Stomach (tissue), 8 donors: ENCODE measurements at regions not wholly inside any gene's neighbourhood (a gene's known extent, or its start where the extent isn't known, plus 50 kb on each side); places are given as distances from the start of the nearest gene placed in this dataset.

Source experiments
- DNase-seq, 2 donors: peaks; one replicate each; pipeline versions ENCODE4 v3.0.0 to v3.0.0-alpha.2; 2013 to 2019
- H3K27ac ChIP-seq, 5 donors: fragments of 200-600 bp in 4 of 5; sonication (generic) in 4 of 5; one replicate each; pipeline ENCODE4 v1.5.1; 2013 to 2019; ENCODE audit warnings: mild to moderate bottlenecking in 1 of 5, moderate library complexity in 1 of 5
- H3K27me3 ChIP-seq, 3 donors: fragments of 200-600 bp; sonication (generic); one replicate each; pipeline ENCODE4 v1.5.1; 2017 to 2019; ENCODE audit warnings: mixed run types in 1 of 3
- H3K36me3 ChIP-seq, 4 donors: fragments of 200-600 bp; sonication (generic); 1 replicate in 3 of 4; 2 replicates in 1 of 4; pipeline ENCODE4 v1.5.1; 2016 to 2019
- H3K4me1 ChIP-seq, 4 donors: fragments of 200-600 bp; sonication (generic); one replicate each; pipeline ENCODE4 v1.5.1; 2016 to 2019
- H3K4me3 ChIP-seq, 4 donors: fragments of 200-600 bp; sonication (generic) in 3 of 4; one replicate each; pipeline ENCODE4 v1.5.1; 2016 to 2019; ENCODE audit warnings: mild to moderate bottlenecking in 1 of 4
- H3K9me3 ChIP-seq, 4 donors: fragments of 200-600 bp; sonication (generic); one replicate each; pipeline ENCODE4 v1.5.1; 2016 to 2019
- EP300 ChIP-seq: sonication (generic); formaldehyde crosslinking; IDR thresholded peaks from one replicate; pipeline ENCODE4 v1.6.1; 2017; ENCODE audit warnings: antibody characterized with exemption
- POLR2A ChIP-seq, 4 donors: fragments of 450-650 bp; IDR thresholded peaks; one replicate each; pipeline ENCODE4 v1.6.1; 2016; ENCODE audit warnings: antibody characterized with exemption in 4 of 4, control low read depth in 2 of 4, mild to moderate bottlenecking in 1 of 4, moderate library complexity in 1 of 4
- POLR2AphosphoS5 ChIP-seq, 3 donors: sonication (generic); formaldehyde crosslinking; IDR thresholded peaks; one replicate each; pipeline ENCODE4 v1.6.1; 2016; ENCODE audit warnings: antibody characterized with exemption in 3 of 3
- WGBS, 5 donors: extraction: QIAGEN DNeasy Blood & Tissue Kit in 3 of 5; methylation state at CpG; one replicate each; pipeline versions ENCODE4 v1.1.5 to v1.1.7; 2013 to 2018; 5-methylcytosine and 5-hydroxymethylcytosine counted together
- intact Hi-C: fragments of 100-400 bp; cut with DNase I; formaldehyde crosslinking; loops from one replicate; pipeline ENCODE4 v1.15.1; 2023; ENCODE audit warnings: low total_unique reads
- TF ChIP-seq, protein P1 (sequence below), 7 experiments: fragments of 450-650 bp in 4 of 7; fragments of 200-600 bp in 3 of 7; sonication (generic) in 3 of 7; IDR thresholded peaks; one replicate each; pipeline ENCODE4 v1.5.1; 2016 to 2019; ENCODE audit warnings: antibody characterized with exemption in 7 of 7, control low read depth in 2 of 7, mild to moderate bottlenecking in 1 of 7
- donor health status: healthy with polysubstance abuse.
- donor health status: Bipolar disorder and iron deficiency.
- donor health status: healthy.

DNA sequence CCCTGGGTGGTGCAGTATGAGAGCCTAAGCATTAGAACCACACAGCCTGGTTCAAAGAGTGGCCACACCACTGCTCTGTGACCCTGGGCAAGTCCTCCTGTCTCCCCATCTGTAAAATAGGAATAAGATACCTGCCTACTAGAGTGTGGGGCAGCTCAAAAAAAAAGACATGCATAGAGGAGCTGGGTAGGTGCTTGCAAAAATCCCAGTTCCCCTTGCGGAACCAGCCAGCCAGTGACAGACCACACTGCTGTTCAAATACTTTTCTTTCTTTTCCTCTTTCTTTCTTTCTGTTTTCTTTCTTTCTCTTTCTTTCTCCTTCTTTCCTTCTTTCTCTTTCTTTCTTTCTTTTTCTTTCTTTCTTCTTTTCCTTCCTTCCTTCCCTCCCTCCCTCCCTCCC, 63.0 kb upstream of the TRIM2 start:
- Histone ChIP-seq H3K9me3 (no peaks in the 10 kb centered on the region), H3K27me3 (peaks cover 0 to 4% (median 0%) of the 10 kb centered on the region in 3 donors), H3K27ac (no peak overlapping the region), H3K4me3 (no peak overlapping the region), H3K4me1 (peaks cover 6 to 47% (median 29%) of the 10 kb centered on the region in 4 donors), H3K36me3 (no peaks in the 10 kb centered on the region)
- no peak for DNase-seq
- intact Hi-C loops = no loop called here
- 90 to 100% (median 95%) methylated on average over 1 of the region's 1 CpG for WGBS, 5 donors
- TF ChIP-seq POLR2A (IDR thresholded peaks at IDR 0.05) (no peak), EP300 (no peak), POLR2AphosphoS5 (IDR thresholded peaks at IDR 0.05) (no peak)
- TF ChIP-seq, protein P1, sequence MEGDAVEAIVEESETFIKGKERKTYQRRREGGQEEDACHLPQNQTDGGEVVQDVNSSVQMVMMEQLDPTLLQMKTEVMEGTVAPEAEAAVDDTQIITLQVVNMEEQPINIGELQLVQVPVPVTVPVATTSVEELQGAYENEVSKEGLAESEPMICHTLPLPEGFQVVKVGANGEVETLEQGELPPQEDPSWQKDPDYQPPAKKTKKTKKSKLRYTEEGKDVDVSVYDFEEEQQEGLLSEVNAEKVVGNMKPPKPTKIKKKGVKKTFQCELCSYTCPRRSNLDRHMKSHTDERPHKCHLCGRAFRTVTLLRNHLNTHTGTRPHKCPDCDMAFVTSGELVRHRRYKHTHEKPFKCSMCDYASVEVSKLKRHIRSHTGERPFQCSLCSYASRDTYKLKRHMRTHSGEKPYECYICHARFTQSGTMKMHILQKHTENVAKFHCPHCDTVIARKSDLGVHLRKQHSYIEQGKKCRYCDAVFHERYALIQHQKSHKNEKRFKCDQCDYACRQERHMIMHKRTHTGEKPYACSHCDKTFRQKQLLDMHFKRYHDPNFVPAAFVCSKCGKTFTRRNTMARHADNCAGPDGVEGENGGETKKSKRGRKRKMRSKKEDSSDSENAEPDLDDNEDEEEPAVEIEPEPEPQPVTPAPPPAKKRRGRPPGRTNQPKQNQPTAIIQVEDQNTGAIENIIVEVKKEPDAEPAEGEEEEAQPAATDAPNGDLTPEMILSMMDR (IDR thresholded peaks at IDR 0.05) = no peak

DNA sequence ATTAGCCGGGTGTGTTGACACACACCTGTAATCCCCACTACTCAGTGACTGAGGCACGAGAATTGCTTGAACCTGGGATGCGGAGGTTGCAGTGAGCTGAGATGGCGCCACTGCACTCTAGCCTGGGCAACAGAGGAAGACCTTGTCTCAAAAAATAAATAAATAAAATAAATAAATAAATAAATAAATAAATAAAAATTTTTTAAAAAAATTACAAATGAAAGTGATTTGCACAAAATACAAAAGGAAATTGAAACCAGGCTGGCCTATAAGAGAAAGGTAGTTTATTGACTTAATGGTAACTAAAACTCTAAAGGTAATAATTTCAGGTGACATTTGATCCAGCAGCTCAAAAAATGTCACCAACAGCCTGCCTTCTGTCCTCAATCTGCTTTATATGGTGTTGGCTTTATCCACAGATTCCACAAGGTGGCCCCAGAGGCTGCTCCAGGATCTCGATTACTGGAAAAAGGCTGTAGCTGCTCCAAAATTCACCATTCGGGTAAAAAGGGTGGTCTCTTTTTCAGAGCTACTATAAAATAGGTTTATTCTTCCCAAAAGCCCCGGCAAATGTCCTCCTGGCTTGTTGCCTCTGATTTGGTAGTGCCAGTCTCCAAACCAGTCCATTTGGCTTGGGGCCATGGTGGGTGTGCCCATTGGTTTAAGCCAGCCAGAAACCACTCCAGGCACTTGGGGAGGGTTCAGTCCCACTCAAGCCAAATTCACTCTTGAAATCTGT, 61.4 kb upstream of the TRIM2 start:
- 39 to 48% (median 43%) methylated on average over 7 of the region's 7 CpGs for WGBS, 5 donors
- peak; percentile 89 to 93 for DNase-seq
- no peak for TF ChIP-seq POLR2AphosphoS5 (IDR thresholded peaks at IDR 0.05)
- TF ChIP-seq, protein P1 (IDR thresholded peaks at IDR 0.05) = peak in 5 of 7 experiments; percentile 68 to 83 (median 70)
- Histone ChIP-seq H3K36me3 (no peaks in the 10 kb centered on the region), H3K4me1 (peaks cover 6 to 36% (median 24%) of the 10 kb centered on the region in 4 donors), H3K9me3 (no peaks in the 10 kb centered on the region), H3K27ac (peak overlapping the region; percentile 59 to 80 (median 72)), H3K27me3 (peaks cover 0 to 4% (median 0%) of the 10 kb centered on the region in 3 donors), H3K4me3 (peak overlapping the region in 2 of 4 donors; percentile 13 to 16)
- intact Hi-C loops = no loop called here

DNA sequence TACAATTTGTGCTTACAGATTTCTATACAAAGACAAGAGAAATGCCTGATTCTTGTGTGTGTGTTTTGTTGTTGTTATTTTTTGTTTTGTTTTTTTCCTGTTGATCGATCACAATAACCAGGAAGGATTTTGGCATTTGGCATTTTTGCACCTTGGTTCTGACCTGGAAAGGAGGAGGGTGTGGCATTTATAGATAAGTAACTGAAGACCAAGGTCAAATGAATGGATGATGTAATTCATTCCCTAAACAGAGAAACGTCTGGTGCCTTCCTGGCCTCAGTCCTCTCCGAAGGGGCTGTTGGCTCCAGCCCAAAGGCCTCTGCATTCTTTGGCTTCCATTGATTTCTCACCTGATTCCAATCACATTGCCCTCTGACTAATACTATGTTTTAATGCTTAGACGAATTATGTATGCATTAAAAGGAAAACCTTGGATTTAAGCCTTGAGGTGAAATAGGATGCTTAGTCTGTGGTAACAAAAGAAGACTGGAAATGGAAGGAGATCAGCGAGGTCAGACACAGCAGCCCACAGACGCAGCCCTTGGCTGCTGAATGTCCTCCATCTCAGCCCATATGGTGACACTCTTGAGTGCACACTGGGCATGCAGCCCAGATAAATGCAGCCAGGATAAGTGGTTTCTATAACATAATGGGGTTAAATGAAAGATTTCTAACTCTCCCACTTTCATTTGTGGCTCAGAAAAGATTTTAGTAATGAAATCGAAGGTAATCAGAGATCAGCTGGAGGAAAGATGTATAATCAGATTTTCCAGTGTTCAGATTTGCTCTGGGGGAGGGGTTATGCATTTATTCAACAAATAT, 60.5 kb upstream of the TRIM2 start:
- Histone ChIP-seq H3K4me3 (no peak overlapping the region), H3K36me3 (no peaks in the 10 kb centered on the region), H3K4me1 (peaks cover 6 to 27% (median 20%) of the 10 kb centered on the region in 4 donors), H3K27ac (peak overlapping the region; percentile 57 to 78 (median 65)), H3K27me3 (no peaks in the 10 kb centered on the region), H3K9me3 (no peaks in the 10 kb centered on the region)
- TF ChIP-seq, protein P1 (IDR thresholded peaks at IDR 0.05) = no peak
- TF ChIP-seq EP300 (no peak), POLR2A (IDR thresholded peaks at IDR 0.05) (no peak), POLR2AphosphoS5 (IDR thresholded peaks at IDR 0.05) (no peak)
- intact Hi-C loops = no loop called here
- WGBS, 5 donors = 11 to 22% (median 15%) methylated on average over 7 of the region's 7 CpGs
- peak; percentile 35 to 77 for DNase-seq

DNA sequence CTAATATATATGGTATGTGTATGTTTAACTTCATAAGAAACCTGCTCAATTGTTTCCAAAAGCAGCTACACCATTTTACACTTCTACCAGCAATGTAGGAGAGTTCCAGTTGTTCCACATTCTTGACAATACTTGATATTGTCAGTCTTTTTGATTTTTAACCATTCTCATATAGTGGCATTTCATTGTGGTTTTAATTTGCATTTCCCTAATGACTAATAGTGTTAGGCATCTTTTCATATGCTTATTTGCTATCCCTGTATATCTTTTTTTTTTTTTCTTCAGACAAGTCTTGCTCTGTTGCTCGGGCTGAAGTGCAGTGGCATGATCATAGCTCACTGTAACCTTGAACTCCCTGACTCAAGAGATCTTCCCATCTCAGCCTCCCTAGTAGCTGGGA, 58.2 kb upstream of the TRIM2 start:
- Histone ChIP-seq H3K27me3 (no peaks in the 10 kb centered on the region), H3K9me3 (no peaks in the 10 kb centered on the region), H3K4me3 (no peak overlapping the region), H3K36me3 (no peaks in the 10 kb centered on the region), H3K4me1 (peaks cover 6 to 19% (median 18%) of the 10 kb centered on the region in 4 donors), H3K27ac (no peak overlapping the region)
- intact Hi-C loops = no loop called here
- TF ChIP-seq EP300 = no peak
- TF ChIP-seq POLR2A (IDR thresholded peaks at IDR 0.05) = no peak
- TF ChIP-seq, protein P1 (IDR thresholded peaks at IDR 0.05) = no peak
- no peak for TF ChIP-seq POLR2AphosphoS5 (IDR thresholded peaks at IDR 0.05)
- 82 to 100% (median 88%) methylated on average over 1 of the region's 1 CpG for WGBS, 5 donors
- DNase-seq = no peak
